ENCODE measurements at regions not wholly inside any gene's neighbourhood (a gene's known extent, or its start where the extent isn't known, plus 50 kb on each side); places are given as distances from the start of the nearest gene placed in this dataset.
"Not testable (repeated sequence)": the region's sequence is repeated elsewhere in the genome, so short reads cannot be mapped to it uniquely, and the experiment has no call there.

DNA sequence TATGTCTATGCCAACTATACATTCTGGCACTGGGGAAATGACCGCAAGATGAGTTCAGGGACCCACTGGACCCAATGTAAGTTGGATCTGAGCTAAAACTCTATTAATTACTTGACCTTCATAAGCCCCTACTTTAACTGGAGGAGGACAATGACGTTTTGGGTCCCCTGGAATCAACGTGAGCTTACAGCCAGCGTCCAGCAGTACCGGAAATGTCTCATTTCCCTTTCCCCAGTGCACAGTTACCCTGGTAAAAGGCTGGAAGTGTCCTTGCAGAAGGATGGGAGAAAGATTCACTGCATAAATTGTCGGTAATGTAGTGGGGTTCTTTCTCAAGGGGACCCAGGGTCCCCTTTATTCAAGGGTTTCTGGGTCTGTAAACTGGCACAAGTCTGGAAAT, 1297.6 kb upstream of the ACVR2A start:
- no peak for DNase-seq (ENCODE audit: low read depth)
- no peak overlapping the region for H3K4me3 ChIP-seq (ENCODE audit: control insufficient read depth, low read depth, low read length)
- TF ChIP-seq, protein P1, sequence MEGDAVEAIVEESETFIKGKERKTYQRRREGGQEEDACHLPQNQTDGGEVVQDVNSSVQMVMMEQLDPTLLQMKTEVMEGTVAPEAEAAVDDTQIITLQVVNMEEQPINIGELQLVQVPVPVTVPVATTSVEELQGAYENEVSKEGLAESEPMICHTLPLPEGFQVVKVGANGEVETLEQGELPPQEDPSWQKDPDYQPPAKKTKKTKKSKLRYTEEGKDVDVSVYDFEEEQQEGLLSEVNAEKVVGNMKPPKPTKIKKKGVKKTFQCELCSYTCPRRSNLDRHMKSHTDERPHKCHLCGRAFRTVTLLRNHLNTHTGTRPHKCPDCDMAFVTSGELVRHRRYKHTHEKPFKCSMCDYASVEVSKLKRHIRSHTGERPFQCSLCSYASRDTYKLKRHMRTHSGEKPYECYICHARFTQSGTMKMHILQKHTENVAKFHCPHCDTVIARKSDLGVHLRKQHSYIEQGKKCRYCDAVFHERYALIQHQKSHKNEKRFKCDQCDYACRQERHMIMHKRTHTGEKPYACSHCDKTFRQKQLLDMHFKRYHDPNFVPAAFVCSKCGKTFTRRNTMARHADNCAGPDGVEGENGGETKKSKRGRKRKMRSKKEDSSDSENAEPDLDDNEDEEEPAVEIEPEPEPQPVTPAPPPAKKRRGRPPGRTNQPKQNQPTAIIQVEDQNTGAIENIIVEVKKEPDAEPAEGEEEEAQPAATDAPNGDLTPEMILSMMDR (IDR thresholded peaks at IDR 0.05; ENCODE audit: control insufficient read depth, insufficient read depth, low read depth, low read length, missing control alignments) = no peak

DNA sequence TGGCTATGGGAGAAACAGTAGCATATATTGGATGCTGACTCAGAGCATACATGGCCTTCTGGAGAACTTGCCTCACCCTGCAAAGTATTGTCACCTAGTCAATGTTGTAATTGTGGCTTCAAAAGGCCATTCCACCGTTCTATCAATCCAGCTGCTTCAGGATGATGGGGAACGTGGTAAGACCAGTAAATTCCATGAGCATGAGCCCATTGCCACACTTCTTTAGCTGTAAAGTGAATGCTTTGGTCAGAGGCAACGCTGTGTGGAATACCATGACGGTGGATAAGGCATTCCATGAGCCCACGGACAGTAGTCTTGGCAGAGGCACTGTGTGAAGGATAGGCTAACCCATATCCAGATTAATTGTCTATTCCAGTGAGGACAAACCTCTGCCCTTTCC, 1300.1 kb upstream of the ACVR2A start:
- TF ChIP-seq, protein P1 (IDR thresholded peaks at IDR 0.05; ENCODE audit: control insufficient read depth, insufficient read depth, low read depth, low read length, missing control alignments) = no peak
- DNase-seq (ENCODE audit: low read depth) = no peak
- H3K4me3 ChIP-seq (ENCODE audit: control insufficient read depth, low read depth, low read length) = no peak overlapping the region

DNA sequence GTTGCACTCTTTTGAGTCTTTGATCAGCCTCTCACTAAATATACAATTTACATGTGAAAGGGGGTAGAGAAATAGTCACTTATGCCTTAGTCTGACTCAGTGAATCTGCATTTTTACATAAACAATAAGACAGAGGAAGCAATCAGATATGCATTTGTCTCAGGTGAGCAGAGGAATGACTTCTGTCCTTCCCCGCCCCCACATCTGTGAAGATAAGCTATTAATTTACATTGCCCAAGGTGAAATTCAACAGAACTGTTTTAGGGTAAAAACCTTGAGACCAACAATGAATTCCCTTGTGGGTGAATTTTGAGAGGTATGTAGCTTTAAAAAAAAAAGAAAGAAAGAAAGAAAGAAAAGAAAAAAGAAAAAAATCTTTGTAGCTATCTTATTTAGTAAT, 1302.9 kb upstream of the ACVR2A start:
- TF ChIP-seq, protein P1 (IDR thresholded peaks at IDR 0.05; ENCODE audit: control insufficient read depth, insufficient read depth, low read depth, low read length, missing control alignments) = no peak
- H3K4me3 ChIP-seq (ENCODE audit: control insufficient read depth, low read depth, low read length) = no peak overlapping the region
- no peak for DNase-seq (ENCODE audit: low read depth)

DNA sequence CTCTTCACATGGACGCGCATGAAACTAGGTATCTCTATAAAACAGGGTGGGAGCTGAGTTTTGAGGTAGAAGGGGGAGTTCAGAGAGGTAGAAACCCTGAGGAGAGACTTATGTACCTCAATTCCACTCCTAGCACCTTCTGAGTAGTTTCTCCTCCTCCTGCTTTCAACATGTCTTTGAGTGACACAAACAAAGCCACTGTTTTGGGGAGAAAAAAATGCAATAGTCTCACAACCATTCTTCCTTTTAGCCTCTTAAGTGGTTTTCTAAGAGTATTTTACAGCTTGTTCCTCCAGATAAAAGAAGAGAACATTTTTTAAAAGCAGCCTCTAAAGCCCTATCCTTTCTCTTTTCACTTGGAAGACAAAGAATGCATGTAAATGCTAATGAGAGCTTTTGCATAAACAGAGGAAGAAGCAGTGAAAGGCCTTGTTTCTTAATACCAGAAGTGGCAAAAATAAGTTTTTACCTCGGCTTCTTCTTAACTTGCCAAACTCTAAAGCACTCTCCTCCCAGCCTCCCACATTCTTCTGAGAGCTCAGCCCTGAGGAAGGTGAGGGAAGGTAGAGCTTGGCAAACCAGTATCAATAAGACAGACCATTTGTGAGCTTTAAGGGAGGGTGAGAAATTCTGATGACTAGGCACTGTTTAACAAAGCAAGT, 1304.4 kb upstream of the ACVR2A start:
- TF ChIP-seq, protein P1 (IDR thresholded peaks at IDR 0.05; ENCODE audit: control insufficient read depth, insufficient read depth, low read depth, low read length, missing control alignments) = no peak

DNA sequence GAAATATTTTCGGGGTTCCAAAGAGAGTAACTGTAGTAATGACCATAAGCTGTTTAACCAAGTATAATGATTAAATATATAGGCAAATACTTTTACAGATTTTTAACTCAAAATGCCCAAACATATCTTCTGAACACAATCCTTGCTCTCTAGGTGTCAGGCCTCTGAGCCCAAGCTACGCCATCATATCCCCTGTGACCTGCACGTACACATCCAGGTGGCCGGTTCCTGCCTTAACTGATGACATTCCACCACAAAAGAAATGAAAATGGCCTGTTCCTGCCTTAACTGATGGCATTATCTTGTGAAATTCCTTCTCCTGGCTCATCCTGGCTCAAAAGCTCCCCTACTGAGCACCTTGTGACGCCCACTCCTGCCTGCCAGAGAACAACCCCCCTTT, 1305.1 kb upstream of the ACVR2A start:
- not testable (repeated sequence) for DNase-seq (ENCODE audit: low read depth); H3K4me3 ChIP-seq (ENCODE audit: control insufficient read depth, low read depth, low read length)

More for the DNA sequence above, 1304.4 kb upstream of the ACVR2A start:
- DNase-seq (ENCODE audit: low read depth) = no peak
- no peak overlapping the region for H3K4me3 ChIP-seq (ENCODE audit: control insufficient read depth, low read depth, low read length)

DNA sequence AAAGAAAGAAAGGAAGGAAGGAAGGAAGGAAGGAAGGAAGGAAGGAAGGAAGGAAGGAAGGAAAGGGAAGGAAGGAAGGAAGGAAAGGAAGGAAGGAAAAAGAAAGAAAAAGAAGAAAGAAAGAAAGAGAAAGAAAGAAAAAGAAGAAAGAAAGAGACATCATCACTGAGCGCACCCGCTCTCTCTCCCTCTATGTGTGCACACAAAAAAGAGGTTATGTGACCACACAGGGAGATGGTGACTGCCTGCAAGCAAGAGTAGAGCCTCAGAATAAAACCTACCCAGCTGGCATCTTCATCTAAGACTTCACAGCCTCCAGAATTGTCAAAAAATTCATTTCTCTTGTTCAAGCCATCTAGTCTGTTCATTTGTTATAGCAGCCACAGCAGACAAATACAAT, 1307.4 kb upstream of the ACVR2A start:
- no peak overlapping the region for H3K4me3 ChIP-seq (ENCODE audit: control insufficient read depth, low read depth, low read length)
- TF ChIP-seq, protein P1 (IDR thresholded peaks at IDR 0.05; ENCODE audit: control insufficient read depth, insufficient read depth, low read depth, low read length, missing control alignments) = no peak

DNA sequence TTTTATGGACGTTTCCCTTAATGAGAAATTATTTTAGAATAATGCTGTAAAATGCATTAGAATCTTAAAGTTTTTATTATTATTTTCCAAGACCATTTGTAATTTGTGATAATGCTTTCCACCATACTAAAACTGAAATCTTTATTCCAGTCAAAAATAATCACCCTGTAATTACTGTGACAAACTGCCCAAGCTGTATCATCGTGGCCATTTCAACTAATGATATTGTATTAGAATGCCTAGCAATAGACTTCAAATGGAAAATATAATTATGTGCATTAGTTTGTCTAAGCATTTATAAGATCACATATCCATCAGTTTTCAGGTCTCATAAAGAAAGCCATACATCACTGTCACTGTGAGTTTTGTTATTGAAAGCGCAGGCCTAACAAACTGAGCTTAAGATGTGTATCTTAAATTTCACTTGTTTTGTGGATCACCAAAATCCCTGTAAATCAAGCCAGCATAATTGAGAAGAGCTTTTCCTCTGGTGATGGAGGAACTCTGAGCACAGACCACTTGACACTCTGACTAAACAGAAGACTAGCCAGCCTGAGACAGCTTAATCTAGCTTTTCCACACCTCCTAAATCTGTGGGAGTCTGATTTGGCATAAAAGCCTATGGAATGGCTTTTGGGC, 1312.2 kb upstream of the ACVR2A start:
- H3K4me3 ChIP-seq (ENCODE audit: control insufficient read depth, low read depth, low read length) = no peak overlapping the region
- TF ChIP-seq, protein P1 (IDR thresholded peaks at IDR 0.05; ENCODE audit: control insufficient read depth, insufficient read depth, low read depth, low read length, missing control alignments) = no peak
- DNase-seq (ENCODE audit: low read depth) = no peak

More for the DNA sequence above, 1307.4 kb upstream of the ACVR2A start:
- no peak for DNase-seq (ENCODE audit: low read depth)
